Vagina (tissue), 2 donors: ENCODE measurements at regions not wholly inside any gene's neighbourhood (a gene's known extent, or its start where the extent isn't known, plus 50 kb on each side); places are given as distances from the start of the nearest gene placed in this dataset.

Experiments
- CTCF ChIP-seq, 3 experiments: fragments of 450-650 bp in 2 of 3; fragments of 200-600 bp in 1 of 3; sonication (generic) in 1 of 3; IDR thresholded peaks; one replicate each; pipeline ENCODE4 v1.5.1; 2017 to 2019; ENCODE audit warnings: antibody characterized with exemption in 3 of 3, mild to moderate bottlenecking in 2 of 3, moderate library complexity in 2 of 3
- POLR2A ChIP-seq, 2 donors: fragments of 450-650 bp; IDR thresholded peaks; one replicate each; pipeline ENCODE4 v1.6.1; 2017; ENCODE audit warnings: antibody characterized with exemption in 2 of 2, mild to moderate bottlenecking in 2 of 2, moderate library complexity in 2 of 2
- POLR2AphosphoS5 ChIP-seq, 2 donors: sonication (generic); formaldehyde crosslinking; IDR thresholded peaks; one replicate each; pipeline ENCODE4 v1.9.0; 2017; ENCODE audit warnings: antibody characterized with exemption in 2 of 2, mild to moderate bottlenecking in 2 of 2, low read depth in 1 of 2; ENCODE audit not compliant: insufficient read depth in 1 of 2

- no peak for TF ChIP-seq CTCF (IDR thresholded peaks at IDR 0.05)
- TF ChIP-seq POLR2AphosphoS5 (IDR thresholded peaks at IDR 0.05; ENCODE audit: insufficient read depth in 1 of 2, low read depth in 1 of 2): no peak
- TF ChIP-seq POLR2A (IDR thresholded peaks at IDR 0.05): no peak
Measured at GRCh38 chr12:84727961-84728360, 184.6 kb downstream of the SLC6A15 start.
